IPS DF 4.7 (cell line): ENCODE measurements at regions not wholly inside any gene's neighbourhood (a gene's known extent, or its start where the extent isn't known, plus 50 kb on each side); places are given as distances from the start of the nearest gene placed in this dataset.
A peak's percentile ranks its signal among the peaks of the same experiment; 100 is the strongest.
"Not testable (repeated sequence)": the region's sequence is repeated elsewhere in the genome, so short reads cannot be mapped to it uniquely, and the experiment has no call there.

ENCODE experiments used
- DNase-seq: peaks from one replicate; pipeline ENCODE4 v3.0.0-alpha.2; 2013; ENCODE audit warnings: low spot score; ENCODE audit errors: extremely low read depth

DNA sequence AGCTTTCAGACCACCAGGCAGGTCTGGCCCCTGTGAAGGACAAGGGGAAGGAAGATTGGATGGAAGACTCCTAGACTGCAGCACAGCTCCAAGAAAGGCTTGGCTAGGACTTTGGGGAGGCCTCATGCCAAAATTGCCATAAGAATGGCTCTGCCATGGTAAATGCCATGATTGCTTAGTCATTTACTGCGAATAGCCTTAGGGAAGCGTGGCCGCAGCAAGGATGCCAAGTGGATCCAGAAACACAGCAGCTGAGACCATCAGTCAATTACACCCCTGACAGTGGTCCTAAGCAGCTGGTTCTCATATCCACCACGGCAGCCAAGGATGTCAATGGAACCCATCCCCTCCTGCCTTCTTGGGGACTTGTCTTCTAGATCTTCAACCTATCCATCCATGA is 88.2 kb upstream of the AUTS2 start:
- DNase-seq: no peak

DNA sequence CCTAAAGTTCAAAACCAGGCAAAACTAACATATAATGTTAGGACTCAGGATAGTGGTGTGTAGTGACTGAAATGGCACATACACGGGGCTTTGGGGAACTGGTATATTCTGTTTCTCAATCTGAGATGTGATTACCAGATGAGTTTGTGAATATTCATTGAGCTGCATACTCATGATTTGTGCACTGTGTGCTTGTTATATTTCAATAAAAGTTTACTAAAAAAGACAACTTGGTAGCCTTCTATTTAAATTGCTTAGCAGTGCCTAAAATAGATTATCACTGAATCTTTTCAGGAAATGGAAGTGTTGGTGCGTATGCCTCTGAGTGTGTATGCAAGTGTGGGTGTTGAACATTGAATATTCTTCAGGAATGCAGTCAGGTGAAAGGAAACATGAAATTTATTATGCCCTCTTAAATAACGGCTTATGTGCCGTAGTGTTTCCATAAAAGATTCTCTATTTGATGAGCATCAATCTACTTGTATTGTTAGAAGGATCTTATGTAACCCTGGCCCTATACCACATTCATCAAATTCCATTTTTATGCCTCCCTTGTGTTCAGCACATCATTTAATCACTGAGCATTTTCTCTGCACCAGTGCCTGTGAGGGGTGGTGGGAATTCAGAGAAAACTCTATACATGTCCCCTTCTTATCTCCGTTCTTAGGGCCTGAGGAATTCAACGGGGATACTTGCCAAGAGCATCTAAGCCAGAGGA is 82.6 kb upstream of the AUTS2 start:
- no peak for DNase-seq

DNA sequence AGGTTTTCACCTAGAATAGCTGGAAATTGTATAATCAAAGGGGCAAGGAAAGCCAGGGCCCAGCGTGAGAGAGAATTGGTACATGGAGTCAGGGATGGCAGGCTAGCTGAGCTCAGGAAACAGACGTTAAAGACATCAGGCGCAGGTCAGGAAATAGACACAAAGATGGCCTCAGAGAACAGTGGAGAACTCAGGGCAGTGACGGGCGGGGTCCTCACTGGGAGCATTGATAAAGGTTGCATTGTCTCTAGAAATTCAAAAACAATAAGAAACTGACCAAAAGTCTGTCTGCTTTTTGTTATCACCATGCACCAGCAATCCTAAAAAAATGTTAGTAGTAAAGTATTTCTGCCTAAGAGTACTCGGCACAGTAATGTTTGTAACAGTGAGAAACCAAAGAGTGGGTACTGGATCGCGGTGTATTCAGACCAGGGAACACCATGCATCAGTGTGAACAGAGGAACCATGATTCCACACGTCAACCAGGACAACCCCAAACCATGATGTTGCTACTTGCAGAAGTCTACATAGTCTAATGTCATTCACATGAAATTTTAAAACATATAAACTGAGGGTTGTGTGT is 81.9 kb upstream of the AUTS2 start:
- DNase-seq: no peak

DNA sequence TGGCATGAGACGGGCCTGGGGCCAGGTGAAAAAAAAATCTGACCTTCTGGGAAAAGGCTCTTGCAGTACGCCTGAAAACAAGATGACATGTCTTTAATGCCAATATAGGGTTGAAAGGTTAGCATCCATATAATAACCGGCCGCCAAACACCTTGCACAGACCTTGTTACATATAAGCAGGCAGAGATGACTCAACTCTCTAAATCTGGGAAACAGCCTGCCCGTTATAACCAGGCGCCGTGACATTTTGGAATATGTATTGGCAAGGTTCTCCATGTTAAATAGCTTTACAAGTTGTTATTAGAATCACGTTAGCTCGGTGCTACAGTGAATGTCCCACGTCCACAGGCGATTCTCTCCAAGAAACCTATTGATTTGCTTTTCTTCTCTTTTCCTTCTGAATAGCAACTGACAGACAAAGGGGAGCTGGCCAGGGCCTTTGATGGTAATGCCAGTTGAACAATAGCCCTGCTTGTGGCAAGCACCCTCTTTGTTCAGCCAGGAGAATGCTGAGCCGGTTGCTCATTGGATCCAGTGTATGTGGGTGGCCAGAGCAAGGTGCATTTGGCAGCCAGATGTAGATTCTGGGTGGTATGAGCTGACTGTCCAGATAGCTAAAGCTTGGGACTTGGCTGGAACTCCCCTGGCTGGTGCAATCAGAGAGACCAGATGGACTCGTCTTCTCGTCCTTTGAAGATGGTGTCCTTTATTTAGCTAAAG is 80.1 kb upstream of the AUTS2 start:
- no peak for DNase-seq

DNA sequence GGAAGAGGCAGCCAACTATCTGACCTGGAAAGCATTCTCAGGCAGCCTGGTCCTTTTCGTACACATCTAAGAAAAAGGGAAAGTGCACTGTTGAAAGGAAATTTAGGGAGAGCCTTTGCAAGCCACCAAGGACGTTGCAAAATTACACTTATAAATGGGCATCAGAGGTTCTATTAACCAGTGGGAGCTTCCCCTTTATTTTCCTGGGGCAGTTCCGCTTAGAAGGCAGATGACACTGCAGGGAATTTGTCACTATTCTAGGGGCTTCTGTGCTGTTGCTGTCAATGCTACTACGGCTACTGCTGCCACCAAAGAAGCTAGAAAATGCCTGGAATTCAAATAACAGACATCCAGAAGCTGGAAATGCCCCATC is 79.6 kb upstream of the AUTS2 start:
- no peak for DNase-seq

DNA sequence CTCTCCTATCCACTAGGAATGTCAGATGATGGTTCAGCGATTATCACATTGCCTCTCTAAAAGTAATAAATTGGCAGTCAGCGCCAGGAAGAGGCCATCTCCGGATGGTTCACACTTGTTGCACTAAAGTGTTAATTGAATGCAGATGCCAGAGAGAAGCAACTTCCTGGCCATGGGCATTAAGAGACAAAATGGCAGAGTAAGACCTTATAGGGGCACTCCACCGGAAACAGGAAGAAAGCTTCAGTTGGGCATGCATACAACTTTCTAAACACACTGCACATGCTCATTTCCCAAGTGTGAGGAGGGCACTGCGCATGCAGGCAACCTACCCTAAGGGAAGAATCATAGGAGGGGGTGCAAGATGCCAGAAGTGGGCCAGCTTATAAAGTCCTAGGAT is 71.7 kb upstream of the AUTS2 start:
- no peak for DNase-seq

DNA sequence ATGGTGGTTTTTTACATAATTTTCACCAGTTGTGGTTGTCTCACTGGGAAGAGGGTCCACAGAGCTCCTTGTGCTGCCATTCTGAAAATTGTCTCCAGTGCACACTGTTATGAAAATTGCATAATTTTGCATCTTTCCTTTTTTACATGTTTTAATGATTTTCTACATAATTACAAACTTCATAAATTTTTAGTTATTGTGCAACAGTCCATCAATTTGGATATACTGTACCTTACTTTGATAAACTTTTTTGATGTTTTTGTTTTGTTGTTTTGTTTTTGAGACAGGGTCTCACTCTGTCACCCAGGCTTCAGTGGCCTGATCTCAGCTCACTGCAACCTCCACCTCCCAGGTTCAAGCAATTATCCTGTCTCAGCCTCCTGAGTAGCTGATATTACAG is 70.6 kb upstream of the AUTS2 start:
- DNase-seq: no peak

DNA sequence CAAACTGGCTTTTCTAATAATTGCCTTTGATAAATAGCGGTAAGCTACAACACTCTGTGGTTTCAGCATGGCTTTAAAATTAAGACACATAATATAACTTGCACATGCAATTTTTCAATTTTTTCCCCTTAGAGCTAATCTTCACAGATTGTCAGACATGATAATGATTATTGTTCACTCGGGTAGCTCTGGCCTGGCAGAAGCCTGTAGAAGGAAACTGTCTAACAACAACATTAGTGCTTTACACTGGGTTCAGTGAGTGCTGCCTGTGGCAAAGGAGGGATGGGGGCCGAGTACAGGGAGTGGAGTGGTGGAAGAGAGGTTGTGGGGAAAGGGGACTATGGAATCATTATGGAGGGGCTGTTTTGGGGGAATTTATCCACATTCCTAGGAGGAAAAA is 67.2 kb upstream of the AUTS2 start:
- DNase-seq: no peak

DNA sequence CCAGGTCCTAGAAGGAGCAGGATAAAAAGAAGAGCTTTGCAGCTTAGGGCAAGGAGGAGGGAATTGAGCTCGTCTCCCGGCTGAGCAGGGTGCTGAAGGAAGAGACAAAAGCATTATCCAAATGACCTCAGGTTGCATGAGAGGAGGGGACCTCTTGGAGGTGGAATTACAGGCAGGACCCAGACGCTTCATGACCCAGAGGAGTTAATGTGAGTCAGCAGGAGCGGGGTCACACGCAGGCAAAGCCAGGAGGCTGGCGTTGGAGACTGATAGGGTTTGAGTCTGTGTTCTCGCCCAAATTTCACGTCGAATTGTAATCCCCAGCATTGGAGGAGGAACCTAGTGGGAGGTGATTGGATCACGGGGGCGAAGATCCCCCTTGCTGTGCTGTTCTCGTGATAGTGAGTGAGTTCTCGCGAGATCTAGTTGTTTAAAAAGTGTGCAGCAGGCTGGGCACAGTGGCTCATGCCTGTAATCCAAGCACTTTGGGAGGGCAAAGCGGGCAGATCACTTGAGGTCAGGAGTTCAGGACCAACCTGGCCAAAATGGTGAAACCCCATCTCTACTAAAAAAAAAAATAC is 63.7 kb upstream of the AUTS2 start:
- peak; percentile 2 for DNase-seq

DNA sequence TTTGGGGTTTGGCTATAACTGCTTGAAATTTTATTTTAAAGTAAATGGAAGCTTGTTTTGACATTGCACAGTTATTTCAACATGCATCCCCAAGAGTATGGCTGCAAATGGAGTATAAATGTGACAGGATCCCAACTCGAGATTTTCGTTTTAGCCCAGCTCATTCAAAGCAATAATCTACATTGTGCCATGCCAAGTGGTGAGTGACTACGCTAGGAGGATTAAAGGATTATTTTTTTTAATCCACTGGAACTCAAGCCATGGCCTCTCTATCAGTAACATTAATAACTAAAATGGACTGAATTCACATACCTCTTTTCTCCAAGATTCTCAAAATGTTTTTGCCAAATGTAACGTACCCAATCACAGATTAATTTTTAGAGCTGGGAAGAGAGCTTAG is 60.6 kb upstream of the AUTS2 start:
- DNase-seq: no peak

DNA sequence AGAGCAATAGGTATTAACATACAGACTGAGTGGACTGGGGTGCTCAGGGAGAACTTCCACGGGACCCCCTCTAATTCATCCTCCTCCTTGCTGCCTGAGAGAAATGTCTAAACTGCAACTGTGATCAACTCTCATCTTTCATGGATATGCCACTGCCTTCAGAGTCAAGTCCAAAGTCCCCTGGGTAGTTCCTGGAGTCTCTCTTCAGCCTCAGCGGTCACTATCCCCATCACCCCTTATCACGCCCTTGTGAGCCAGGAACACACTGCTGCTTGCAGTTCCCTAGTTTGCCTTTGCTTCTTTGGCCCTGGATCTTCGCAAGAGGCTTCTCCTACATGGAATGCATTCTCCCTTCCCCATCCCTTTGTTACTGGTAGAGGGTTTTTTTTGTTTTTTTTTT is 58.7 kb upstream of the AUTS2 start:
- no peak for DNase-seq

DNA sequence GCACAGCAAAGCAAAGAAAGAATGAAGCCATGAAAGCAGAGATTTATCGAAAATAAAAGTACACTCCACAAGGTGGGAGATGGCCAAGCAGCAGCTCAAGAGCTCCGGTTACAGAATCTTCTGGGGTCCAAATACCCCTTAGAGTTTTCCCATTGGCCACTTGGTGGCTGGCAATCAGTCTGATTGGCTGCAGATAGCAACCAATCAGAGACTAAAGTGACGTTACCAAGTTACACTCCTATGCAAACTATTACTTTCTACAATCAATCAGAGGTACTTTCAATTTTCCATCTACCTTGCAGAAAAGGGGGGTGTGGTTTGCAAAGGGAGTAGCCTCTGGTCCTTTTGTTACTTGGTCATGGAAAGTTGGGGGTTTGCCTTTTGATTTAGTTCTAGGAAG is 58.0 kb upstream of the AUTS2 start:
- DNase-seq: no peak

DNA sequence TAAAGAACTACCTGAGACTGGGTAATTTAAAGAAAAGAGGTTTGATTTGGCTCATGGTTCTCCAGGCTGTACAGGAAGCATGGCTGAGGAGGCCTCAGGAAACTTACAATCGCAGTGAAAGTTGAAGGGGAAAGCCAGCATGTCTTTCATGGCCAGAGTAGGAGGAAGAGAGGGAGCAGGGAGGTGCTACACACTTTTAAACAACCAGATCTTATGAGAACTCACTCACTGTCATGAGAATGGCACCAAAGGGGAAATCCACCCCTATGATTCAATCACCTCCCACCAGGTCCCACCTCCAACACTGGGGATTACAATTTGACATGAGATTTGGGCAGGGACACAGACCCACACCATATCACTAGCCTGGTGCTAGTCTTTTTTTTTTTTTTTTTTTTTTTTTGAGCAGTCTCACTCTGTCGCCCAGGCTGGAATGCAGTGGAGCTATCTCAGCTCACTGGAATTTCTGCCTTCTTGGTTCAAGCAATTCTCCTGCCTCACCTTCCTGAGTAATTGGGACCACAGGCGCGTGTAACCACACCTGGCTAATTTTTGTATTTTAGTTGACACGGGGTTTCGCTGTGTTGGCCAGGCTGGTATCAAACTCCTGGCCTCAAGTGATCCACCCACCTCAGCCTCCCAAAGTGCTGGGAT is 56.4 kb upstream of the AUTS2 start:
- not testable (repeated sequence) for DNase-seq

DNA sequence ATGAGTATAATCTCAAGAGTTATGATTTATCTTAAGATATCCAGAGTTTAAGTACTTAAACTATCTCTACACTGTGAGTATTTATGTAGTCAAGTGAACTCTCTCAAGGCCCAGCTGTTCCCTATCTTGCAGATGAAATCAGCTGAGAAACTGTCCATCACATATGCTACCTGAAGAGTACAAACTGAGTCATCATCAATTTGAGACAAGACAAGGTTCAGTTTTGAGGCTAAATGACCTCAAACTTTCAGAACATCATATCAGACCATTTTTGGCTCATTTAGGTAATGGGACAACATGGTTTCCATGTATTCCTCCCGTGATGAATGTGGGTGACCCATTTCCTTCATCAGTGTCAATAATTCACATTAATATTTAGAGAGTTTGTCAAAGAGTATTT is 53.1 kb upstream of the AUTS2 start:
- no peak for DNase-seq
